Stomach (tissue), 8 donors: ENCODE measurements at regions not wholly inside any gene's neighbourhood (a gene's known extent, or its start where the extent isn't known, plus 50 kb on each side); places are given as distances from the start of the nearest gene placed in this dataset.

Experiments
- DNase-seq, 2 donors: peaks; one replicate each; pipeline versions ENCODE4 v3.0.0 to v3.0.0-alpha.2; 2013 to 2019
- H3K27ac ChIP-seq, 5 donors: fragments of 200-600 bp in 4 of 5; sonication (generic) in 4 of 5; one replicate each; pipeline ENCODE4 v1.5.1; 2013 to 2019; ENCODE audit warnings: mild to moderate bottlenecking in 1 of 5, moderate library complexity in 1 of 5
- H3K27me3 ChIP-seq, 3 donors: fragments of 200-600 bp; sonication (generic); one replicate each; pipeline ENCODE4 v1.5.1; 2017 to 2019; ENCODE audit warnings: mixed run types in 1 of 3
- H3K36me3 ChIP-seq, 4 donors: fragments of 200-600 bp; sonication (generic); 1 replicate in 3 of 4; 2 replicates in 1 of 4; pipeline ENCODE4 v1.5.1; 2016 to 2019
- H3K4me1 ChIP-seq, 4 donors: fragments of 200-600 bp; sonication (generic); one replicate each; pipeline ENCODE4 v1.5.1; 2016 to 2019
- H3K4me3 ChIP-seq, 4 donors: fragments of 200-600 bp; sonication (generic) in 3 of 4; one replicate each; pipeline ENCODE4 v1.5.1; 2016 to 2019; ENCODE audit warnings: mild to moderate bottlenecking in 1 of 4
- H3K9me3 ChIP-seq, 4 donors: fragments of 200-600 bp; sonication (generic); one replicate each; pipeline ENCODE4 v1.5.1; 2016 to 2019
- EP300 ChIP-seq: sonication (generic); formaldehyde crosslinking; IDR thresholded peaks from one replicate; pipeline ENCODE4 v1.6.1; 2017; ENCODE audit warnings: antibody characterized with exemption
- POLR2A ChIP-seq, 4 donors: fragments of 450-650 bp; IDR thresholded peaks; one replicate each; pipeline ENCODE4 v1.6.1; 2016; ENCODE audit warnings: antibody characterized with exemption in 4 of 4, control low read depth in 2 of 4, mild to moderate bottlenecking in 1 of 4, moderate library complexity in 1 of 4
- POLR2AphosphoS5 ChIP-seq, 3 donors: sonication (generic); formaldehyde crosslinking; IDR thresholded peaks; one replicate each; pipeline ENCODE4 v1.6.1; 2016; ENCODE audit warnings: antibody characterized with exemption in 3 of 3
- WGBS, 5 donors: extraction: QIAGEN DNeasy Blood & Tissue Kit in 3 of 5; methylation state at CpG; one replicate each; pipeline versions ENCODE4 v1.1.5 to v1.1.7; 2013 to 2018; 5-methylcytosine and 5-hydroxymethylcytosine counted together
- intact Hi-C: fragments of 100-400 bp; cut with DNase I; formaldehyde crosslinking; loops from one replicate; pipeline ENCODE4 v1.15.1; 2023; ENCODE audit warnings: low total_unique reads
- TF ChIP-seq, protein P1 (sequence below), 7 experiments: fragments of 450-650 bp in 4 of 7; fragments of 200-600 bp in 3 of 7; sonication (generic) in 3 of 7; IDR thresholded peaks; one replicate each; pipeline ENCODE4 v1.5.1; 2016 to 2019; ENCODE audit warnings: antibody characterized with exemption in 7 of 7, control low read depth in 2 of 7, mild to moderate bottlenecking in 1 of 7
- donor health status: healthy with polysubstance abuse.
- donor health status: Bipolar disorder and iron deficiency.
- donor health status: healthy.

DNA sequence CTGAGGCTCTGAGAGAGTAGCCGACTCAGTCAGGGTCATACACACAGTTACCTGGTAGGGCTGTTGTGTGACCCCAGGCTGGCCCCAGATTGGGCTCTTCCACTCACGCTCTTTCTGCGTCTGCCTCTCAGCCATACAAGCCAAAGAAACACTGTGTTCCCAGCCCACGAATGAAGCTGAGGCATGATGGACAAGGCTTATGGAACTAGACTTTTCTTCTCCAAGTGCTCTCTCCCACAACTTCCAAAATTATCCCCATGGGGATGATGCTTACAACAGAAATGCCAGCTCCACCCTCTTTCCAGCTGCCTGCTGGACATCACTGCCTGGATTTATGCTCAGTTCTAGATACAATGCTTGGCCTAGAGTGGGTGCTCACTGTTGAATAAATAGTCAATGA, 102.8 kb upstream of the JUN start:
- TF ChIP-seq POLR2A (IDR thresholded peaks at IDR 0.05), result no peak
- no peak for TF ChIP-seq POLR2AphosphoS5 (IDR thresholded peaks at IDR 0.05)
- TF ChIP-seq, protein P1, sequence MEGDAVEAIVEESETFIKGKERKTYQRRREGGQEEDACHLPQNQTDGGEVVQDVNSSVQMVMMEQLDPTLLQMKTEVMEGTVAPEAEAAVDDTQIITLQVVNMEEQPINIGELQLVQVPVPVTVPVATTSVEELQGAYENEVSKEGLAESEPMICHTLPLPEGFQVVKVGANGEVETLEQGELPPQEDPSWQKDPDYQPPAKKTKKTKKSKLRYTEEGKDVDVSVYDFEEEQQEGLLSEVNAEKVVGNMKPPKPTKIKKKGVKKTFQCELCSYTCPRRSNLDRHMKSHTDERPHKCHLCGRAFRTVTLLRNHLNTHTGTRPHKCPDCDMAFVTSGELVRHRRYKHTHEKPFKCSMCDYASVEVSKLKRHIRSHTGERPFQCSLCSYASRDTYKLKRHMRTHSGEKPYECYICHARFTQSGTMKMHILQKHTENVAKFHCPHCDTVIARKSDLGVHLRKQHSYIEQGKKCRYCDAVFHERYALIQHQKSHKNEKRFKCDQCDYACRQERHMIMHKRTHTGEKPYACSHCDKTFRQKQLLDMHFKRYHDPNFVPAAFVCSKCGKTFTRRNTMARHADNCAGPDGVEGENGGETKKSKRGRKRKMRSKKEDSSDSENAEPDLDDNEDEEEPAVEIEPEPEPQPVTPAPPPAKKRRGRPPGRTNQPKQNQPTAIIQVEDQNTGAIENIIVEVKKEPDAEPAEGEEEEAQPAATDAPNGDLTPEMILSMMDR (IDR thresholded peaks at IDR 0.05), result no peak
- TF ChIP-seq EP300, result no peak
- no peaks in the 10 kb centered on the region for H3K36me3 ChIP-seq
- H3K4me1 ChIP-seq, result peaks cover 55 to 71% (median 63%) of the 10 kb centered on the region in 4 donors
- no peak for DNase-seq
- H3K9me3 ChIP-seq, result no peaks in the 10 kb centered on the region
- intact Hi-C loops, result no loop called here
- 70 to 75% (median 72%) methylated on average over 4 of the region's 4 CpGs for WGBS, 5 donors
- H3K27me3 ChIP-seq, result no peaks in the 10 kb centered on the region
- H3K4me3 ChIP-seq, result no peak overlapping the region
- peak overlapping the region; percentile 83 to 92 (median 84) for H3K27ac ChIP-seq

GRCh38 chr1:58887059-58887458, 103.2 kb upstream of the JUN start:
- no peak for TF ChIP-seq EP300
- TF ChIP-seq, protein P1 (IDR thresholded peaks at IDR 0.05), result no peak
- no peak for TF ChIP-seq POLR2AphosphoS5 (IDR thresholded peaks at IDR 0.05)
- no peak for TF ChIP-seq POLR2A (IDR thresholded peaks at IDR 0.05)
- H3K36me3 ChIP-seq, result no peaks in the 10 kb centered on the region
- no peak for DNase-seq
- H3K27me3 ChIP-seq, result no peaks in the 10 kb centered on the region
- H3K4me1 ChIP-seq, result peaks cover 51 to 66% (median 61%) of the 10 kb centered on the region in 4 donors
- peak overlapping the region; percentile 83 to 92 (median 84) for H3K27ac ChIP-seq
- H3K9me3 ChIP-seq, result no peaks in the 10 kb centered on the region
- no peak overlapping the region for H3K4me3 ChIP-seq
- intact Hi-C loops, result no loop called here

DNA sequence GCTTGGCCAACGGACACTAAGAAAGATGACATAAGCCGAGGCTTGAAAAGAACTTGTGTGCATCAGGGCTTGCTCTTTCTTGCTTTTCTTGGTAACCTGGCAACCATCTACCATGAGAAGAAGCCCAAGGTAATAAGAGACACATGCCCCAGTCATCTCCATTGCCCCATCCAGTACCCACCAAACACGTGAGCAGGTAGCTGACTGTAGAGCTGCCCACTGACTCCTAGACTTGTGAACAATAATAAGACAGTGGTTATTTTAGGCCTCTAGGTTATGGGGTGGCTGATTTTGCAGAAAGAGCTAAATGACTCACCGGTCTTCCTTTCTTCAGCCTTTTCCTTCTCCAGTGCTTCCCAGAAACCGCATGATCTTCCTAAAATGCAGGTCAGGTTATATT, 105.0 kb upstream of the JUN start:
- Histone ChIP-seq H3K4me3 (no peak overlapping the region), H3K27me3 (no peaks in the 10 kb centered on the region), H3K9me3 (no peaks in the 10 kb centered on the region), H3K36me3 (no peaks in the 10 kb centered on the region), H3K27ac (peak overlapping the region in 1 of 5 donors; percentile 5), H3K4me1 (peaks cover 45 to 62% (median 53%) of the 10 kb centered on the region in 4 donors)
- whole genome bisulfite sequencing, 5 donors, result 87 to 94% (median 90%) methylated on average over 5 of the region's 5 CpGs
- DNase-seq, result no peak
- intact Hi-C loops, result no loop called here
- TF ChIP-seq EP300 (no peak), POLR2AphosphoS5 (IDR thresholded peaks at IDR 0.05) (no peak), POLR2A (IDR thresholded peaks at IDR 0.05) (no peak)
- TF ChIP-seq, protein P1 (IDR thresholded peaks at IDR 0.05), result no peak

DNA sequence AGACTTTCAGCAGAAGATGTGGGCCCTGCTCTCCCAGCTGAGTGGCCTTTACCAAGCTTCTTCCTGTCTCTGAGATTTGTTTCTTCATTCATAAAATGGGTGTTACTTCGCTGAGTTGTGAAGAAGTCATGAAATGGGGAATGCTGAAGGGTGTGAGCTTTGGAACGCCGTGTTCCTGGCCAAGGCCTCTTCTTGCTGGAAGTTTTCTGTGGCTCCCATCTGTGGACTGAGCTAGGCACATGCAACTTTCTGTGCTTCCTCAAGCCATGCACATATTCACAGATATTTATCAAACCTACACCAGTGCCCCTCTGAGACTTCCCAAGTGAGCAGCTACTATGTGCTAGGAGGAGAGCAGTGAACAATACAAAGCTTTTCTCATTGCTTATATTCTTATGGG, 106.3 kb upstream of the JUN start:
- intact Hi-C loops, result no loop called here
- Histone ChIP-seq H3K27ac (peak overlapping the region in 1 of 5 donors; percentile 3), H3K4me1 (peaks cover 45 to 62% (median 53%) of the 10 kb centered on the region in 4 donors)

More for the DNA sequence above, 106.3 kb upstream of the JUN start:
- TF ChIP-seq, protein P1 (IDR thresholded peaks at IDR 0.05), result no peak
- no peak for TF ChIP-seq POLR2A (IDR thresholded peaks at IDR 0.05)
- no peak for TF ChIP-seq EP300
- WGBS, 5 donors, result 91 to 98% (median 97%) methylated on average over 3 of the region's 3 CpGs
- Histone ChIP-seq H3K27me3 (no peaks in the 10 kb centered on the region), H3K4me3 (no peak overlapping the region), H3K36me3 (no peaks in the 10 kb centered on the region), H3K9me3 (no peaks in the 10 kb centered on the region)
- no peak for DNase-seq
